Transverse colon (tissue), 3 donors: ENCODE measurements at regions not wholly inside any gene's neighbourhood (a gene's known extent, or its start where the extent isn't known, plus 50 kb on each side); places are given as distances from the start of the nearest gene placed in this dataset.

Experiments
- POLR2A ChIP-seq: fragments of 450-650 bp; IDR thresholded peaks from one replicate; pipeline ENCODE4 v1.6.1; 2016; ENCODE audit warnings: antibody characterized with exemption, mild to moderate bottlenecking, moderate library complexity
- TF ChIP-seq, protein P1 (sequence below), 5 experiments: fragments of 200-600 bp in 3 of 5; fragments of 450-650 bp in 2 of 5; sonication (generic) in 3 of 5; IDR thresholded peaks; 1 replicate in 2 of 5; 2 replicates in 3 of 5; pipeline ENCODE4 v1.5.1; 2016 to 2017; ENCODE audit warnings: antibody characterized with exemption in 5 of 5, inconsistent platforms in 3 of 5, mild to moderate bottlenecking in 2 of 5, moderate library complexity in 1 of 5

DNA sequence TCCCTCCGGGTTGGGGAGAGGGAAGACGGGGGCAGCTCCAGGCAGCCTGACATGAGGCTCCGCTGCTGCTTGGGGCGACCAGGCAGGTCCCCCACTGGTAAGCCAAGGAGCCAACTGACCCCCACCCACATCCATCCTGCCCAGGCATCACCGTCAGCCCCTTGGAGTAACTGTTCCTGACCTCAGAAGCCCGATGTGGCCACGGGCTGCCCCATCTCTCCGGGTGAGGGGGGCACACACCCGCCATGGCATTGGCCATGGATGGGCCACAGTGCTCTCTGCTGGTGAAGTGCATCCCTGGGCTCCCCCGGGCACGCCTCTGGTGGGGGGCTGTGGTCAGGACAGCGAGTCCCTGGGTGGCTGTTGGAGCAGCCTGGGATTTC lies 100.0 kb downstream of the CRYAA start:
- TF ChIP-seq, protein P1, sequence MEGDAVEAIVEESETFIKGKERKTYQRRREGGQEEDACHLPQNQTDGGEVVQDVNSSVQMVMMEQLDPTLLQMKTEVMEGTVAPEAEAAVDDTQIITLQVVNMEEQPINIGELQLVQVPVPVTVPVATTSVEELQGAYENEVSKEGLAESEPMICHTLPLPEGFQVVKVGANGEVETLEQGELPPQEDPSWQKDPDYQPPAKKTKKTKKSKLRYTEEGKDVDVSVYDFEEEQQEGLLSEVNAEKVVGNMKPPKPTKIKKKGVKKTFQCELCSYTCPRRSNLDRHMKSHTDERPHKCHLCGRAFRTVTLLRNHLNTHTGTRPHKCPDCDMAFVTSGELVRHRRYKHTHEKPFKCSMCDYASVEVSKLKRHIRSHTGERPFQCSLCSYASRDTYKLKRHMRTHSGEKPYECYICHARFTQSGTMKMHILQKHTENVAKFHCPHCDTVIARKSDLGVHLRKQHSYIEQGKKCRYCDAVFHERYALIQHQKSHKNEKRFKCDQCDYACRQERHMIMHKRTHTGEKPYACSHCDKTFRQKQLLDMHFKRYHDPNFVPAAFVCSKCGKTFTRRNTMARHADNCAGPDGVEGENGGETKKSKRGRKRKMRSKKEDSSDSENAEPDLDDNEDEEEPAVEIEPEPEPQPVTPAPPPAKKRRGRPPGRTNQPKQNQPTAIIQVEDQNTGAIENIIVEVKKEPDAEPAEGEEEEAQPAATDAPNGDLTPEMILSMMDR (IDR thresholded peaks at IDR 0.05) = no peak
- TF ChIP-seq POLR2A = no peak
